HCEC 1CT (cell line): ENCODE measurements at regions not wholly inside any gene's neighbourhood (a gene's known extent, or its start where the extent isn't known, plus 50 kb on each side); places are given as distances from the start of the nearest gene placed in this dataset.
A peak's percentile ranks its signal among the peaks of the same experiment; 100 is the strongest.

Source experiments
- DNase-seq: peaks from one replicate; pipeline ENCODE4 v3.0.0-alpha.2; 2017

DNA sequence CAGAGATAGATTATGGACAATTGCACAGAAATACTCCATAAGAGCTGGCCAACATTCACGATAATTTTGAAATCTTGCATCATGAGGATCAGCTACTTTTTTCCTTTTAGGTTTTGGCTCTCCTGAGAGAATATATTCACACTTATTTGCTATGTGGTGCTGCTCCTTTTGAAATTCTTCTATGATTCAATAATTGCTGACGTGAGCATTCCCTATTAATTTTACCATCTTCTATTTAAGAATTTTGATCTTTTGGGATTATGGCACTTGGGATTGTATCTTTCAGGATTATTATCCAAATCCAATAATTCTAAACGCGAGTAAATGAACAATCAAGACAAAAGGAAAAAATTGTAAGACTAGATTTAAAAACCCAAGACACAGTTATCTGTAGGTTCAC is 358.8 kb downstream of the ELAVL2 start:
- DNase-seq: no peak

DNA sequence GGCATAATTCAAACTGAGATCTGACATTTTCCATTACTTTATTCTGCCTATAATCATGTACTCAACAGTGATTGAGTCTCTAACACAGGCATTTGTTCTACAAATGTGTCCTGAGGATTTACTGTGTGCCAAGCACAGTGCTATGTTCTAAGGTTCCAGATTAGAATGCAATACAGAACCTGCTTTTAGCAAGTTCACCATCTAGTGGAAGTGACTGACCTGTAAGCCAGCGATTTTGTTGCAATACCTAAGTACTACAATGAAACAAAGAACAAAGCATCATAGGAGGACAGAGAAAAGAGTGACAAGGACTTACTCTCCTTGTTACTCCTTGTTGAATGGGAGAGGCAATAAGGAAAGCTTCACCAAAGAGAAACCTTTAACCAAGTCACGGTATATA is 348.1 kb downstream of the ELAVL2 start:
- DNase-seq: no peak

- DNase-seq: no peak
Observed at GRCh38 chr9:23483566-23483965, 342.5 kb downstream of the ELAVL2 start.

- DNase-seq: peak; percentile 1
Observed at GRCh38 chr9:23492126-23493002, 333.7 kb downstream of the ELAVL2 start.

GRCh38 chr9:23493219-23493618 is 332.8 kb downstream of the ELAVL2 start:
- no peak for DNase-seq

DNA sequence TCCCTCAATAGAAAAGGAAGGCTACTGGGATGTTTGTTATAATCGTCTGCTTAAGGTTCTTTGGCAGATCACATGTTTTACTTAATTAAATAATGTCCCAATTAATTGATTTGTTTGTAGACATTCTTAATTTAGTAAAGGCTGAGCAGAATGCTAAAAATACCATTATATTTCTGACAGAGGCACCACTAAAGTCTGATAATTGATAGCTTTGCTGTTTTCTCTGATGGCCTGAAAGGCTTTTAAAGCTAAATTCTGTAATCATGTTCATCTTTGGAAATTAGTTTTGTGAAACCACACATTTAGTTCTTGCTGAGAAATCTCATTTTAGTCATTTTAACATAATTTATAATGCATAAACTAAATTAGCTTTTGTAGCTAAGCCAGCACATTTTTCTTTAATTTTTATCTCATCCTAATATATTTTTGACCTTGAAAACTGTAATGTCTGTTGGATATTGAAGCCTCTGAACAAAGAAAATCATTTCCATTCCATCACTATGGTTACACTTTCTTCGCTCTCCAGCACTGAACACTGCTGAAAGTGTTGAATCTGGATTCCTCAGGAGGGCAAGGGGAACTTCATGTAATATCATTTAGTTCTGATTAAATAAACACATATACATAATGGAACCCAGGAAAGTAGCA is 329.4 kb downstream of the ELAVL2 start:
- DNase-seq: no peak

- DNase-seq: no peak
Observed at GRCh38 chr9:23497137-23497504, 328.9 kb downstream of the ELAVL2 start.

- no peak for DNase-seq
Observed at GRCh38 chr9:23502004-23502403, 324.0 kb downstream of the ELAVL2 start.

GRCh38 chr9:23522952-23523351 is 303.1 kb downstream of the ELAVL2 start:
- DNase-seq: no peak

DNA sequence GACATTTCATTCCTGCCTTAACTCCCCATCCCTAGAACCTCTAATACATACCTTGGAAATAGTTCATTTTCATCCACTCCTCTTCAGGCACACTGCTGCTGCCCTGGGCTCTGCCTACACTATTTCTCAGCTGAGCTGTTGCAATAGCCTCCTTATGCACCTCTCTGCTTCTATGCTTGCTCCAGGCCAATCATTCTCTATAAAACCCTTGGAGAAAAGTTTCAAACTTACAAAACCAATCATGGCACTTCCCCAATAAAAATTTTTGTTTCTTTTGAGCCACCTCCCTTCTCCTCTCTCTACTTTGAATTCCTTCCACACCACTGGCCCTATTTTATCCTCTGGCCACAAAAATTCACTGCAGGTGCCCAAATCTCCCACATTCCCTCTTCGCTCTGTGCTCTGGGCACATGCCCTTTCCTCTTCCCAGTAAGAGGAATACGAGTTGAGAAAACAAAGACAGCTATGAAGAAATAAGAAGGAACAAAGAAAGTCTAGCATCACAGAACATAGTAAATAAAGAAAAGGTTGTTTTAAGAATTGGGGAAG is 301.4 kb downstream of the ELAVL2 start:
- no peak for DNase-seq

DNA sequence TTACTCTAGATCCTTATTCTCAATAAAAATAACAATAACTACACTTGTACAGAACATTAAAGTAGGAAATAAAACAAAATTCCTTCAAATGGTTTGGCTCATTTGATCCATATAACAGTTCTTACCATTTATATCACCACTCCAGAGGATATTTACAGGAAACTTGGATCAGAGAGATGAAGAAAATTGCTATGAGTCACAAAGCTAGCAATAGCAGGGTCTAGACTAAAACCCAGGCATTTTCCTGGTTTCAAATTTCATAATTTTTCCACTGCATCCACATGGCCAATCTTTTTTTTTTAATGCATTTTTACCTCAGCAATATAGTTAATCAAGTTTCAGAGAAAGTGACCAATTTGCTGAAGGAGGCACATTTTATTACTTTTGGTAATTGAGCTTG is 299.2 kb downstream of the ELAVL2 start:
- no peak for DNase-seq

DNA sequence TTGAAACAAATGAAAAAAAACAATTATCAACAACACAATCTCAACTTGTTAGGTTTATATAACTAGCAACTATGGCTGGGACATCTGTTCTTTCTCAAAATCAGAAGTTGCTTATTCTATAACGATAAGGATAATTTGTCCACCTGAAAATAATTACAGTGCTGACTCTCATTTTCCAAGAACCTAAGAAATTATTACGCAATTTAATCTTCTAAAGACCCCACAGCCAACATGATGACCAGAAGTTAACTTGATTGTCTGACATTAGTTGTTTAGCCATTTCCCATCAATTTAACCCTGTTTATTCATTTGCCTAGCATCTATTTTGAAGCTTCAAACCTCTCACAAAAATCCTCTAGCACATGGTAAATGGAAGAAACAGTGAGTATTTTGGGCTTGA is 293.8 kb downstream of the ELAVL2 start:
- DNase-seq: no peak

- DNase-seq: no peak
Observed at GRCh38 chr9:23537192-23538066, 288.6 kb downstream of the ELAVL2 start.

- DNase-seq: no peak
Observed at GRCh38 chr9:23538067-23538402, 288.0 kb downstream of the ELAVL2 start.

DNA sequence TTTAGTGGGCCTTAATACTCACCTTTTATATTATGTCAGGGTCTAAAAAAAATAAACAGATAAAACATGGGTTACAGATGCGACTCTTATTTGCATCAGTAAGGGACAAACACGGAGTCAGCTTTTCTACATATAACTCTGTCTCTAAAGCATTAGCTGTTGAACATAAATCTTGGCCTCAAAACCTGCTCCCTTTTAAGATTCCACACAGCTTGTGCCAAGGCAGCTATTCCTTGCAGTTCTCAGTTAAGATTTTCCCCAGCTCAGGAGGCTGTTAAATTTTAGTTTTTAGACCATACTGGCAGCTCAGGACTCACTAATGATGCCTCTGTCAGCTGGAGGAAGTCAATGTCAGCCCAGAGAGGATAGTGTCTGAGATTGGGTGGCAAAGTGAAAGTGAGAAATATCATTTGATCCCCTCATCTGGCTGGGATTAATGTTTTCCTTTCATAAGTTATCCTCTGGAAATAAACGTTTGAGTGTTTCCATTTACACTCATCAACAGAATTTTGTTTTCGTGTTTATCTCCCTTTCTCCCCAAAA is 287.5 kb downstream of the ELAVL2 start:
- no peak for DNase-seq

DNA sequence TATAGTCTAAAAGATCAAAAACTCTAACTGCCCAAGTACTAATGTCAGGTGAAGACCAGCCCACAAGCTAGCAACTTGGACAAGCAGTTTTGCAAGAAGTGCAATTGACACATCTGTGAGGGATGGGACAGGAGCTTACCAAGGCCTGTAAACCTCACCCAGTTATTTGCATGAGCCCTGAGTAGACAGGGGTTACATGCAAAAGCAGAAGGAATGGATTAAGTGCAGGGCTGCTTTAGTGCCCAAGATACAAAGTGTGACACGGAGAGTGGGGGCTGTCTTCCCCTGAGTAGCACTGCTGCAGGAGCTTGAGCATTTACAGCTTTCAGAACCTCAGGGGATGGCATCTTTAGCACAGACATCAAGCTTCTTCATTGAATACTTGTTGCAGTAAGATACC is 286.7 kb downstream of the ELAVL2 start:
- DNase-seq: no peak

- DNase-seq: no peak
Observed at GRCh38 chr9:23541976-23542375, 284.1 kb downstream of the ELAVL2 start.

GRCh38 chr9:23542438-23542837 is 283.6 kb downstream of the ELAVL2 start:
- DNase-seq: no peak

DNA sequence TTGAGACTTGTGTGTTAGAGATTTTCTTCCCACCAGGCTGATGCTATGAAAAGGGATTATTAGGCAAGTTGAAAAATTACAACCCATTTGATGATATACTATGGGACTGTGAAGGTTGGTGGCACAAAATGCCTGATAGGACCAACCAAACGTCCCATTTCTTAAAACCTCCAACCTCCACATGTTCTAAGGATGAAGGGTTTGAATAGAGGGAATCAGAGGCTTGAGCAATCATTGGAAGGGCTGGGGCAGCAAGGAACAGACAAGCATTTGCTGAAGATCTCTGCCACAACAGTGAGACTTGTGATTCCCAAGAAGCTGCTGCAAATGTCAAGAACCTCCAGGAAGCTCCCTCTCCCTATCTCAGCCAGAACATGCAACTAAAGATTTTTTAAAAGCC is 283.1 kb downstream of the ELAVL2 start:
- no peak for DNase-seq

DNA sequence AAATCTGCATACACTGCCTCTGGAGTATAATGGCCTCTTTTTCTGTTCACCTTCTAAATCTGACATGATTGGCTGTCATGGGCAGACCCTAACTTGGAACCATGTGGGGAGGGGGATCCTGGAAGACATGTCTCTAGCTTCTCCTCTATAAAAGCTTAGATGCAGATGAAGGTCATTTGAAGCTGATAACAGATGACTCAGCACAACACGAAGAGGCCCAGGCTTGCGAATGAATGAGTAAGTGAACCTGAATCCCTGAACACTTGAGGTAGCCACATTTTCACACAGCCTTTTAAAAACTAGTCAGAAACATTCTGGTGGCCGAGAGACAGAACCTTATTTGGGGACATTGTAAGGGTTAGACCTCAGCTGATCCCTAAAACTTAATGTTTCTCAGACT is 282.6 kb downstream of the ELAVL2 start:
- no peak for DNase-seq

DNA sequence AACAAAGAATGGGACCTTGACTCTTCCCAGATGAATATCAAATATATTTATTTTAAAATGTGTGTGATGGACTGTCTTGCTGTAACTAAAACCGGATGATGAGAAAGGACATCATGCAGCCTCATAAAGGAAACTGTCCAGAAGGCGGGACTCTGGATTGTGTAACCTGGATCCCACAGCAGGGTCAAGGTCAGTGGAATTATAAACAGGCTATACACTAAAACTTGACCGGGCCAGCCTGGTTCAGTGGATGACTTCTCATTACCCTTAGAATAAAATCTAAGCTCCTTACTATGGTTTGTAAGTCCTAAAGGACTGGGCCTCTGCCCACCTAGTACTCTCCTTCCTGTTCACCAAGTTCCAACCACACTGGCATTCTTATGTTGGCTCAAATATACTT is 280.3 kb downstream of the ELAVL2 start:
- DNase-seq: no peak

DNA sequence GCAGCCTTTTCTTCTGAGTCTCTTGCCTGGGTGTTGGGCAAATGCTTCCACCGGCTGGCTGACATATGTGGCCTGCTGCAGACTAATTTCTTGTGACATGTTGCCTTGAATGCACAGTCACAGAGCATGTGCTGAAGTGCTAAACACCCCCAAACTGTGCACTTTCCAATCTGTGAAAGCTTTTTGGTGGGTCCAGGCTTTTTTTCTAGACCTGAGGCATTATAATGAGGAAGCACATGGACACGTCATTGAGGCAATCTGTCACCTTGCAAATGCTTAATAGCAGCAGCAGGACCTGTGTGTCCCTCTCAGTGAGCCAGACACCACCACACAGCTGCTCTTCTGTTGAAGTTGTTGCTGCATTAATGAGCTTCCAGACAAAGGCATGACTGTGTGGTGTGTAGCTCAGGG is 274.7 kb downstream of the ELAVL2 start:
- no peak for DNase-seq
